Natural killer cell (primary cell): ENCODE measurements at regions not wholly inside any gene's neighbourhood (a gene's known extent, or its start where the extent isn't known, plus 50 kb on each side); places are given as distances from the start of the nearest gene placed in this dataset.

ENCODE experiments used
- ATAC-seq, 3 donors: fragments of 150-1000 bp in 2 of 3; fragments of 200-7000 bp in 1 of 3; cut with Tn5 transposase; 1 replicate in 1 of 3; 2 replicates in 2 of 3; pipeline ENCODE4 v1.10.0; 2021; ENCODE audit warnings: mild to moderate bottlenecking in 2 of 3, moderate library complexity in 2 of 3
- DNase-seq, 2 donors: peaks; one replicate each; pipeline versions ENCODE4 v3.0.0 to v3.0.0-alpha.2; 2013 to 2021; ENCODE audit warnings: mixed read lengths in 1 of 2
- H3K27ac ChIP-seq: one replicate; pipeline ENCODE4 v1.5.1; 2013; ENCODE audit warnings: mild to moderate bottlenecking, low read length
- H3K27me3 ChIP-seq: one replicate; pipeline ENCODE4 v1.6.1; 2013; ENCODE audit warnings: low read length; ENCODE audit not compliant: control insufficient read depth, insufficient read depth
- H3K36me3 ChIP-seq: one replicate; pipeline ENCODE4 v1.6.1; 2013; ENCODE audit warnings: low read length; ENCODE audit not compliant: control insufficient read depth, insufficient read depth
- H3K4me1 ChIP-seq: one replicate; pipeline ENCODE4 v1.6.1; 2013; ENCODE audit warnings: low read length; ENCODE audit not compliant: control insufficient read depth, insufficient read depth
- H3K4me3 ChIP-seq: one replicate; pipeline ENCODE4 v1.5.1; 2013; ENCODE audit warnings: low read length
- H3K9me3 ChIP-seq: one replicate; pipeline ENCODE4 v1.6.1; 2013; ENCODE audit warnings: low read length; ENCODE audit not compliant: control insufficient read depth, insufficient read depth
- H3K27ac Mint-ChIP-seq, 2 donors: one replicate each; pipeline ENCODE4 v1.8.0; 2022; ENCODE audit warnings: mild to moderate bottlenecking in 2 of 2, mixed read lengths in 2 of 2, moderate library complexity in 1 of 2
- H3K27me3 Mint-ChIP-seq, 2 donors: one replicate each; pipeline ENCODE4 v1.8.0; 2022; ENCODE audit warnings: low read depth in 2 of 2, mixed read lengths in 2 of 2
- H3K36me3 Mint-ChIP-seq: one replicate; pipeline ENCODE4 v1.8.0; 2022; ENCODE audit warnings: mixed read lengths
- H3K4me1 Mint-ChIP-seq, 2 donors: one replicate each; pipeline ENCODE4 v1.8.0; 2022; ENCODE audit warnings: mixed read lengths in 2 of 2
- H3K4me3 Mint-ChIP-seq: one replicate; pipeline ENCODE4 v1.8.0; 2022; ENCODE audit warnings: mild to moderate bottlenecking, moderate library complexity, mixed read lengths
- H3K9me3 Mint-ChIP-seq, 2 donors: one replicate each; pipeline ENCODE4 v1.8.0; 2022; ENCODE audit warnings: mixed read lengths in 2 of 2
- WGBS: methylation state at CpG from one replicate; pipeline ENCODE4 v1.1.7; 2013; ENCODE audit warnings: missing lambda C conversion rate; ENCODE audit not compliant: insufficient coverage; 5-methylcytosine and 5-hydroxymethylcytosine counted together
- intact Hi-C: fragments of 100-400 bp; cut with micrococcal nuclease; formaldehyde crosslinking; loops from one replicate; pipeline ENCODE4 v1.14.2; 2022
- TF ChIP-seq, protein P1 (sequence below): fragments of 200-600 bp; IDR thresholded peaks from one replicate; pipeline ENCODE4 v1.8.0; 2022; ENCODE audit warnings: antibody characterized with exemption

DNA sequence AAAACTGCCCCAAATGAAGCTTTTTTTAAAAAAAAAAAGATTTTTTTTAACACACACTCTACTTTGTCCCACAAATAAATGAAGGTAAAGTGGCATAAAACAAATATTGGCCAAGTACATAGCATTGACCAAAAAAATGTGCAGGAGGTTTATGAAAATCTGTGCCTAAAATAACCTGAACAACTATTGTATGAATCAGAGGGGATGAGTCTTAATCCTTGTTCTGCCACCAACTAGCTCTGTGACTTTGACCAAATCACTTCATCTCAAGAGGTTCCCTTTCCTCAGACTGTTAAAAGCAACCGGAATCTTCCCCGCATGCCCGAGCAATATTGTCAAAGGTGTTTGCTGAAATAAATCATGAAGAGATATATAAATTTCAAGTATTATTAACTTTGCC lies 150.4 kb upstream of the NEBL start:
- no peaks in the 10 kb centered on the region for H3K36me3 Mint-ChIP-seq
- intact Hi-C loops: no loop called here
- TF ChIP-seq, protein P1, sequence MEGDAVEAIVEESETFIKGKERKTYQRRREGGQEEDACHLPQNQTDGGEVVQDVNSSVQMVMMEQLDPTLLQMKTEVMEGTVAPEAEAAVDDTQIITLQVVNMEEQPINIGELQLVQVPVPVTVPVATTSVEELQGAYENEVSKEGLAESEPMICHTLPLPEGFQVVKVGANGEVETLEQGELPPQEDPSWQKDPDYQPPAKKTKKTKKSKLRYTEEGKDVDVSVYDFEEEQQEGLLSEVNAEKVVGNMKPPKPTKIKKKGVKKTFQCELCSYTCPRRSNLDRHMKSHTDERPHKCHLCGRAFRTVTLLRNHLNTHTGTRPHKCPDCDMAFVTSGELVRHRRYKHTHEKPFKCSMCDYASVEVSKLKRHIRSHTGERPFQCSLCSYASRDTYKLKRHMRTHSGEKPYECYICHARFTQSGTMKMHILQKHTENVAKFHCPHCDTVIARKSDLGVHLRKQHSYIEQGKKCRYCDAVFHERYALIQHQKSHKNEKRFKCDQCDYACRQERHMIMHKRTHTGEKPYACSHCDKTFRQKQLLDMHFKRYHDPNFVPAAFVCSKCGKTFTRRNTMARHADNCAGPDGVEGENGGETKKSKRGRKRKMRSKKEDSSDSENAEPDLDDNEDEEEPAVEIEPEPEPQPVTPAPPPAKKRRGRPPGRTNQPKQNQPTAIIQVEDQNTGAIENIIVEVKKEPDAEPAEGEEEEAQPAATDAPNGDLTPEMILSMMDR: no peak
- DNase-seq (no peak), ATAC-seq (no peak)
- H3K36me3 ChIP-seq: no peaks in the 10 kb centered on the region
- no peaks in the 10 kb centered on the region for H3K27me3 ChIP-seq
- no peaks in the 10 kb centered on the region for H3K9me3 Mint-ChIP-seq
- no peak overlapping the region for H3K27ac Mint-ChIP-seq
- H3K4me1 ChIP-seq: no peaks in the 10 kb centered on the region
- no peak overlapping the region for H3K4me3 ChIP-seq
- WGBS: no CpG with 5 or more reads among the region's 3 CpGs
- no peak overlapping the region for H3K27ac ChIP-seq
- peaks cover 0 to 13% of the 10 kb centered on the region in 2 donors for H3K27me3 Mint-ChIP-seq
- H3K4me1 Mint-ChIP-seq: no peaks in the 10 kb centered on the region
- H3K9me3 ChIP-seq: no peaks in the 10 kb centered on the region
- no peak overlapping the region for H3K4me3 Mint-ChIP-seq

GRCh38 chr10:21047096-21047495 lies 150.0 kb upstream of the NEBL start:
- no peak overlapping the region for H3K27ac Mint-ChIP-seq
- TF ChIP-seq, protein P1: no peak
- ATAC-seq (no peak), DNase-seq (no peak)
- no peaks in the 10 kb centered on the region for H3K9me3 Mint-ChIP-seq
- Histone ChIP-seq H3K4me3 (no peak overlapping the region), H3K27ac (no peak overlapping the region), H3K27me3 (no peaks in the 10 kb centered on the region), H3K4me1 (no peaks in the 10 kb centered on the region), H3K9me3 (no peaks in the 10 kb centered on the region), H3K36me3 (no peaks in the 10 kb centered on the region)
- no peaks in the 10 kb centered on the region for H3K36me3 Mint-ChIP-seq
- H3K4me3 Mint-ChIP-seq: no peak overlapping the region
- intact Hi-C loops: no loop called here
- no peaks in the 10 kb centered on the region for H3K4me1 Mint-ChIP-seq
- peaks cover 0 to 11% of the 10 kb centered on the region in 2 donors for H3K27me3 Mint-ChIP-seq

GRCh38 chr10:21043044-21043443 lies 145.9 kb upstream of the NEBL start:
- Histone ChIP-seq H3K9me3 (no peaks in the 10 kb centered on the region), H3K4me3 (no peak overlapping the region), H3K27me3 (no peaks in the 10 kb centered on the region), H3K4me1 (no peaks in the 10 kb centered on the region), H3K36me3 (no peaks in the 10 kb centered on the region), H3K27ac (no peak overlapping the region)
- WGBS: 89% methylated on average over 4 of the region's 4 CpGs
- no peaks in the 10 kb centered on the region for H3K27me3 Mint-ChIP-seq
- H3K9me3 Mint-ChIP-seq: no peaks in the 10 kb centered on the region
- H3K36me3 Mint-ChIP-seq: no peaks in the 10 kb centered on the region
- DNase-seq (no peak), ATAC-seq (no peak)
- intact Hi-C loops: no loop called here
- no peaks in the 10 kb centered on the region for H3K4me1 Mint-ChIP-seq
- TF ChIP-seq, protein P1: no peak
- no peak overlapping the region for H3K4me3 Mint-ChIP-seq
- no peak overlapping the region for H3K27ac Mint-ChIP-seq

- Mint-ChIP-seq H3K9me3 (no peaks in the 10 kb centered on the region), H3K4me1 (no peaks in the 10 kb centered on the region), H3K27ac (no peak overlapping the region), H3K27me3 (no peaks in the 10 kb centered on the region), H3K4me3 (no peak overlapping the region), H3K36me3 (no peaks in the 10 kb centered on the region)
- DNase-seq: no peak
- WGBS: 83% methylated on average over 1 of the region's 1 CpG
- H3K36me3 ChIP-seq: no peaks in the 10 kb centered on the region
- H3K9me3 ChIP-seq: no peaks in the 10 kb centered on the region
- no peaks in the 10 kb centered on the region for H3K27me3 ChIP-seq
- no peaks in the 10 kb centered on the region for H3K4me1 ChIP-seq
- no peak for ATAC-seq
- intact Hi-C loops: no loop called here
- no peak overlapping the region for H3K27ac ChIP-seq
- TF ChIP-seq, protein P1: no peak
- H3K4me3 ChIP-seq: no peak overlapping the region
Observed at GRCh38 chr10:21042536-21042935, 145.4 kb upstream of the NEBL start.
